ENCODE measurements at regions not wholly inside any gene's neighbourhood (a gene's known extent, or its start where the extent isn't known, plus 50 kb on each side); places are given as distances from the start of the nearest gene placed in this dataset.

GRCh38 chr5:175281257-175281656 lies 162.7 kb downstream of the DRD1 start:
- no peak overlapping the region for H3K4me3 ChIP-seq (ENCODE audit: low read length)
- Mint-ChIP-seq H3K4me3 (no peak overlapping the region), H3K4me1 (peaks cover 10% of the 10 kb centered on the region), H3K9me3 (no peaks in the 10 kb centered on the region), H3K27ac (no peak overlapping the region), H3K36me3 (ENCODE audit: low read depth) (no peaks in the 10 kb centered on the region), H3K27me3 (ENCODE audit: insufficient read depth) (peaks cover 7% of the 10 kb centered on the region)
- no peak for DNase-seq
- H3K9ac ChIP-seq (ENCODE audit: extremely low read depth, low read length, poor library complexity, severe bottlenecking), result no peak overlapping the region
- peaks cover 9% of the 10 kb centered on the region for H3K4me1 ChIP-seq (ENCODE audit: control insufficient read depth, insufficient read depth, low read length)
- H3K27me3 ChIP-seq (ENCODE audit: control insufficient read depth, insufficient read depth, low read length, poor library complexity, severe bottlenecking), result no peaks in the 10 kb centered on the region
- H3K36me3 ChIP-seq (ENCODE audit: control insufficient read depth, insufficient read depth, low read length), result no peaks in the 10 kb centered on the region
- H3K9me3 ChIP-seq (ENCODE audit: control insufficient read depth, low read length), result no peaks in the 10 kb centered on the region
- no peak for TF ChIP-seq CTCF (conservative IDR thresholded peaks at IDR 0.05)
- 98 to 100% methylated on average over 1 to 4 of the region's 4 CpGs for WGBS, 2 experiments (ENCODE audit: insufficient coverage in 1 of 2, insufficient read length in 1 of 2)
- no peak overlapping the region for H3K27ac ChIP-seq (ENCODE audit: low read depth, low read length)

- H3K4me3 Mint-ChIP-seq, result no peak overlapping the region
- H3K4me3 ChIP-seq (ENCODE audit: low read length), result no peak overlapping the region
- no peak overlapping the region for H3K9ac ChIP-seq (ENCODE audit: extremely low read depth, low read length, poor library complexity, severe bottlenecking)
- peaks cover 10% of the 10 kb centered on the region for H3K4me1 Mint-ChIP-seq
- TF ChIP-seq CTCF (conservative IDR thresholded peaks at IDR 0.05), result no peak
- WGBS, 2 experiments (ENCODE audit: insufficient coverage in 1 of 2, insufficient read length in 1 of 2), result 91 to 92% methylated on average over 2 to 3 of the region's 3 CpGs
- H3K9me3 ChIP-seq (ENCODE audit: control insufficient read depth, low read length), result no peaks in the 10 kb centered on the region
- H3K27me3 ChIP-seq (ENCODE audit: control insufficient read depth, insufficient read depth, low read length, poor library complexity, severe bottlenecking), result no peaks in the 10 kb centered on the region
- no peaks in the 10 kb centered on the region for H3K36me3 ChIP-seq (ENCODE audit: control insufficient read depth, insufficient read depth, low read length)
- H3K27ac Mint-ChIP-seq, result no peak overlapping the region
- H3K27me3 Mint-ChIP-seq (ENCODE audit: insufficient read depth), result peaks cover 11% of the 10 kb centered on the region
- peaks cover 9% of the 10 kb centered on the region for H3K4me1 ChIP-seq (ENCODE audit: control insufficient read depth, insufficient read depth, low read length)
- no peaks in the 10 kb centered on the region for H3K9me3 Mint-ChIP-seq
- H3K27ac ChIP-seq (ENCODE audit: low read depth, low read length), result no peak overlapping the region
- no peak for DNase-seq
- H3K36me3 Mint-ChIP-seq (ENCODE audit: low read depth), result no peaks in the 10 kb centered on the region
These were observed 164.5 kb downstream of the DRD1 start for GRCh38 chr5:175279506-175279905.

GRCh38 chr5:175275748-175276147 lies 168.2 kb downstream of the DRD1 start:
- no peak for TF ChIP-seq CTCF (conservative IDR thresholded peaks at IDR 0.05)
- H3K36me3 Mint-ChIP-seq (ENCODE audit: low read depth), result no peaks in the 10 kb centered on the region
- H3K27me3 Mint-ChIP-seq (ENCODE audit: insufficient read depth), result peaks cover 11% of the 10 kb centered on the region
- WGBS, 2 experiments (ENCODE audit: insufficient coverage in 1 of 2, insufficient read length in 1 of 2), result 93 to 98% methylated on average over 4 to 5 of the region's 5 CpGs
- H3K4me1 ChIP-seq (ENCODE audit: control insufficient read depth, insufficient read depth, low read length), result no peaks in the 10 kb centered on the region
- DNase-seq, result no peak
- no peaks in the 10 kb centered on the region for H3K9me3 ChIP-seq (ENCODE audit: control insufficient read depth, low read length)
- H3K4me3 ChIP-seq (ENCODE audit: low read length), result no peak overlapping the region
- H3K9ac ChIP-seq (ENCODE audit: extremely low read depth, low read length, poor library complexity, severe bottlenecking), result no peak overlapping the region
- no peaks in the 10 kb centered on the region for H3K9me3 Mint-ChIP-seq
- no peaks in the 10 kb centered on the region for H3K4me1 Mint-ChIP-seq
- no peak overlapping the region for H3K4me3 Mint-ChIP-seq
- no peaks in the 10 kb centered on the region for H3K27me3 ChIP-seq (ENCODE audit: control insufficient read depth, insufficient read depth, low read length, poor library complexity, severe bottlenecking)
- H3K36me3 ChIP-seq (ENCODE audit: control insufficient read depth, insufficient read depth, low read length), result no peaks in the 10 kb centered on the region
- H3K27ac ChIP-seq (ENCODE audit: low read depth, low read length), result no peak overlapping the region
- no peak overlapping the region for H3K27ac Mint-ChIP-seq

Measured in endodermal cell (in vitro differentiated cells).